Upper lobe of left lung (tissue), 6 donors: ENCODE measurements at regions not wholly inside any gene's neighbourhood (a gene's known extent, or its start where the extent isn't known, plus 50 kb on each side); places are given as distances from the start of the nearest gene placed in this dataset.

Experiments
- ATAC-seq, 2 donors: fragments of 200-7000 bp; cut with Tn5 transposase; one replicate each; pipeline ENCODE4 v1.9.1; 2022; ENCODE audit warnings: mild to moderate bottlenecking in 2 of 2, moderate library complexity in 2 of 2; ENCODE audit not compliant: low FRiP score in 2 of 2
- DNase-seq, 2 donors: peaks; one replicate each; pipeline ENCODE4 v3.0.0-alpha.2; 2019 to 2020
- H3K27ac ChIP-seq, 4 donors: fragments of 200-600 bp; sonication (generic); one replicate each; pipeline ENCODE4 v1.5.1; 2016 to 2019
- H3K27me3 ChIP-seq, 4 donors: fragments of 200-600 bp; sonication (generic); one replicate each; pipeline ENCODE4 v1.5.1; 2017 to 2019
- H3K36me3 ChIP-seq, 4 donors: fragments of 200-600 bp; sonication (generic); one replicate each; pipeline ENCODE4 v1.5.1; 2016 to 2019
- H3K4me1 ChIP-seq, 4 donors: fragments of 200-600 bp; sonication (generic); one replicate each; pipeline ENCODE4 v1.5.1; 2018 to 2019
- H3K4me3 ChIP-seq, 4 donors: fragments of 200-600 bp; sonication (generic); one replicate each; pipeline ENCODE4 v1.5.1; 2017 to 2019; ENCODE audit warnings: mild to moderate bottlenecking in 2 of 4, moderate library complexity in 1 of 4
- H3K9me3 ChIP-seq, 4 donors: fragments of 200-600 bp; sonication (generic); one replicate each; pipeline ENCODE4 v1.5.1; 2018 to 2019
- CTCF ChIP-seq, 6 experiments: fragments of 450-650 bp in 4 of 6; fragments of 200-600 bp in 2 of 6; sonication (generic) in 2 of 6; IDR thresholded peaks; one replicate each; pipeline ENCODE4 v1.5.1; 2016 to 2019; ENCODE audit warnings: antibody characterized with exemption in 6 of 6
- EP300 ChIP-seq, 4 donors: sonication (generic); formaldehyde crosslinking; IDR thresholded peaks; one replicate each; pipeline ENCODE4 v1.5.1; 2017; ENCODE audit warnings: antibody characterized with exemption in 4 of 4, control low read depth in 2 of 4
- POLR2A ChIP-seq, 4 donors: fragments of 450-650 bp; IDR thresholded peaks; one replicate each; pipeline ENCODE4 v1.5.1; 2016 to 2017; ENCODE audit warnings: antibody characterized with exemption in 4 of 4, mild to moderate bottlenecking in 2 of 4
- POLR2AphosphoS5 ChIP-seq, 2 donors: sonication (generic); formaldehyde crosslinking; IDR thresholded peaks; one replicate each; pipeline ENCODE4 v1.5.1; 2017; ENCODE audit warnings: antibody characterized with exemption in 2 of 2
- WGBS, 2 donors: methylation state at CpG; one replicate each; pipeline ENCODE4 v1.1.5; 2017 to 2018; 5-methylcytosine and 5-hydroxymethylcytosine counted together
- donor health status: DM: no; HTN: no; CAD: no; lungs with moderate emphysema.
- donor health status: DM: no; HTN: yes; CAD: no; lungs with severe emphysema.

GRCh38 chr5:92977846-92978540, 603.0 kb downstream of the NR2F1-AS1 start:
- Histone ChIP-seq H3K27ac (no peak overlapping the region), H3K27me3 (no peaks in the 10 kb centered on the region), H3K9me3 (no peaks in the 10 kb centered on the region), H3K36me3 (no peaks in the 10 kb centered on the region), H3K4me3 (no peak overlapping the region), H3K4me1 (no peaks in the 10 kb centered on the region)
- TF ChIP-seq POLR2A (IDR thresholded peaks at IDR 0.05) = no peak
- TF ChIP-seq CTCF (IDR thresholded peaks at IDR 0.05) = no peak
- no peak for TF ChIP-seq POLR2AphosphoS5 (IDR thresholded peaks at IDR 0.05)
- no peak for TF ChIP-seq EP300 (IDR thresholded peaks at IDR 0.05)
- DNase-seq = no peak
- ATAC-seq = no peak
- 75 to 88% methylated on average over 3 of the region's 3 CpGs for WGBS, 2 donors

GRCh38 chr5:92976156-92976555, 604.9 kb downstream of the NR2F1-AS1 start:
- ATAC-seq (no peak), DNase-seq (no peak)
- no peak overlapping the region for H3K4me3 ChIP-seq
- WGBS, 2 donors = 86 to 88% methylated on average over 1 of the region's 1 CpG
- H3K4me1 ChIP-seq = no peaks in the 10 kb centered on the region
- no peaks in the 10 kb centered on the region for H3K9me3 ChIP-seq
- H3K36me3 ChIP-seq = no peaks in the 10 kb centered on the region
- H3K27ac ChIP-seq = no peak overlapping the region
- TF ChIP-seq CTCF (IDR thresholded peaks at IDR 0.05) (no peak), POLR2AphosphoS5 (IDR thresholded peaks at IDR 0.05) (no peak), EP300 (IDR thresholded peaks at IDR 0.05) (no peak), POLR2A (IDR thresholded peaks at IDR 0.05) (no peak)
- H3K27me3 ChIP-seq = no peaks in the 10 kb centered on the region

GRCh38 chr5:92969781-92970237, 611.2 kb downstream of the NR2F1-AS1 start:
- H3K9me3 ChIP-seq = no peaks in the 10 kb centered on the region
- DNase-seq = no peak
- no peak overlapping the region for H3K4me3 ChIP-seq
- TF ChIP-seq POLR2AphosphoS5 (IDR thresholded peaks at IDR 0.05) (no peak), CTCF (IDR thresholded peaks at IDR 0.05) (no peak), EP300 (IDR thresholded peaks at IDR 0.05) (no peak), POLR2A (IDR thresholded peaks at IDR 0.05) (no peak)
- ATAC-seq = no peak
- 44 to 52% methylated on average over 2 of the region's 2 CpGs for WGBS, 2 donors
- no peak overlapping the region for H3K27ac ChIP-seq
- no peaks in the 10 kb centered on the region for H3K27me3 ChIP-seq
- H3K4me1 ChIP-seq = no peaks in the 10 kb centered on the region
- H3K36me3 ChIP-seq = no peaks in the 10 kb centered on the region

- DNase-seq (no peak), ATAC-seq (no peak)
- TF ChIP-seq CTCF (IDR thresholded peaks at IDR 0.05) = no peak
- TF ChIP-seq POLR2A (IDR thresholded peaks at IDR 0.05) = no peak
- TF ChIP-seq POLR2AphosphoS5 (IDR thresholded peaks at IDR 0.05) = no peak
- TF ChIP-seq EP300 (IDR thresholded peaks at IDR 0.05) = no peak
- Histone ChIP-seq H3K4me1 (no peaks in the 10 kb centered on the region), H3K4me3 (no peak overlapping the region), H3K9me3 (no peaks in the 10 kb centered on the region), H3K36me3 (no peaks in the 10 kb centered on the region), H3K27ac (no peak overlapping the region), H3K27me3 (no peaks in the 10 kb centered on the region)
- 88 to 91% methylated on average over 5 of the region's 5 CpGs for WGBS, 2 donors
These were observed 611.7 kb downstream of the NR2F1-AS1 start for GRCh38 chr5:92969191-92969780.

GRCh38 chr5:92963800-92964199, 617.2 kb downstream of the NR2F1-AS1 start:
- no peak overlapping the region for H3K27ac ChIP-seq
- no peaks in the 10 kb centered on the region for H3K27me3 ChIP-seq
- WGBS, 2 donors = 76 to 90% methylated on average over 2 of the region's 2 CpGs
- H3K4me3 ChIP-seq = no peak overlapping the region
- H3K36me3 ChIP-seq = no peaks in the 10 kb centered on the region
- ATAC-seq (no peak), DNase-seq (no peak)
- H3K9me3 ChIP-seq = no peaks in the 10 kb centered on the region
- TF ChIP-seq CTCF (IDR thresholded peaks at IDR 0.05) (no peak), EP300 (IDR thresholded peaks at IDR 0.05) (no peak), POLR2A (IDR thresholded peaks at IDR 0.05) (no peak), POLR2AphosphoS5 (IDR thresholded peaks at IDR 0.05) (no peak)
- no peaks in the 10 kb centered on the region for H3K4me1 ChIP-seq
